GM19395 (cell line): ENCODE measurements at regions not wholly inside any gene's neighbourhood (a gene's known extent, or its start where the extent isn't known, plus 50 kb on each side); places are given as distances from the start of the nearest gene placed in this dataset.
"Not testable (repeated sequence)": the region's sequence is repeated elsewhere in the genome, so short reads cannot be mapped to it uniquely, and the experiment has no call there.

ENCODE experiments used
- ATAC-seq: cut with Tn5 transposase; IDR thresholded peaks from one replicate; pipeline ENCODE4 v1.9.1; 2021; ENCODE audit warnings: mild to moderate bottlenecking, moderate library complexity; ENCODE audit not compliant: unreplicated experiment

- no peak for ATAC-seq
Measured at GRCh38 chr2:60252581-60253150, 300.8 kb downstream of the BCL11A start.

- ATAC-seq, result no peak
Measured at GRCh38 chr2:60251247-60251646, 302.2 kb downstream of the BCL11A start.

- ATAC-seq, result no peak
Measured at GRCh38 chr2:60249879-60250278, 303.6 kb downstream of the BCL11A start.

GRCh38 chr2:60247471-60247870, 306.0 kb downstream of the BCL11A start:
- ATAC-seq, result no peak

GRCh38 chr2:60246583-60246982, 306.9 kb downstream of the BCL11A start:
- ATAC-seq, result no peak

GRCh38 chr2:60234274-60234986, 319.0 kb downstream of the BCL11A start:
- no peak for ATAC-seq

- no peak for ATAC-seq
Measured at GRCh38 chr2:60230596-60230995, 322.9 kb downstream of the BCL11A start.

- ATAC-seq, result no peak
Measured at GRCh38 chr2:60230037-60230436, 323.4 kb downstream of the BCL11A start.

GRCh38 chr2:60226943-60227342, 326.5 kb downstream of the BCL11A start:
- ATAC-seq, result no peak

- ATAC-seq, result no peak
Measured at GRCh38 chr2:60226191-60226590, 327.3 kb downstream of the BCL11A start.

- ATAC-seq, result no peak
Measured at GRCh38 chr2:60223859-60224258, 329.6 kb downstream of the BCL11A start.

- ATAC-seq, result no peak
Measured at GRCh38 chr2:60221098-60221497, 332.4 kb downstream of the BCL11A start.

- no peak for ATAC-seq
Measured at GRCh38 chr2:60219536-60219935, 333.9 kb downstream of the BCL11A start.

- no peak for ATAC-seq
Measured at GRCh38 chr2:60216452-60216995, 336.9 kb downstream of the BCL11A start.

- ATAC-seq, result no peak
Measured at GRCh38 chr2:60215386-60215901, 338.0 kb downstream of the BCL11A start.

GRCh38 chr2:60214626-60214875, 338.9 kb downstream of the BCL11A start:
- ATAC-seq, result no peak

- ATAC-seq, result no peak
Measured at GRCh38 chr2:60213865-60214625, 339.4 kb downstream of the BCL11A start.

- ATAC-seq, result no peak
Measured at GRCh38 chr2:60212181-60212945, 341.1 kb downstream of the BCL11A start.

GRCh38 chr2:60189006-60189405, 364.4 kb downstream of the BCL11A start:
- not testable (repeated sequence) for ATAC-seq

GRCh38 chr2:60175290-60175689, 378.2 kb downstream of the BCL11A start:
- ATAC-seq, result no peak

GRCh38 chr2:60174146-60174545, 379.3 kb downstream of the BCL11A start:
- no peak for ATAC-seq
